GM23338 (cell line): ENCODE measurements at regions not wholly inside any gene's neighbourhood (a gene's known extent, or its start where the extent isn't known, plus 50 kb on each side); places are given as distances from the start of the nearest gene placed in this dataset.

Source experiments
- EZH2phosphoT487 ChIP-seq: fragments of 200-600 bp; sonication (generic); IDR thresholded peaks from one replicate; pipeline ENCODE4 v1.8.1; 2018; ENCODE audit warnings: antibody characterized with exemption; ENCODE audit not compliant: unreplicated experiment
- TF ChIP-seq, protein P1 (sequence below), 2 experiments: fragments of 200-600 bp in 1 of 2; sonication (generic) in 1 of 2; conservative IDR thresholded peaks; 2 replicates each; pipeline versions ENCODE4 v1.5.1 to v1.6.1; 2016 to 2017; ENCODE audit warnings: antibody characterized with exemption in 2 of 2, low read depth in 2 of 2, mild to moderate bottlenecking in 2 of 2, moderate library complexity in 1 of 2
- TF ChIP-seq, protein P2 (sequence below): fragments of 250-450 bp; sonication (Bioruptor Pico); IDR thresholded peaks from 2 replicates; pipeline ENCODE4 v1.5.0; 2020; ENCODE audit warnings: mild to moderate bottlenecking, moderate library complexity

DNA sequence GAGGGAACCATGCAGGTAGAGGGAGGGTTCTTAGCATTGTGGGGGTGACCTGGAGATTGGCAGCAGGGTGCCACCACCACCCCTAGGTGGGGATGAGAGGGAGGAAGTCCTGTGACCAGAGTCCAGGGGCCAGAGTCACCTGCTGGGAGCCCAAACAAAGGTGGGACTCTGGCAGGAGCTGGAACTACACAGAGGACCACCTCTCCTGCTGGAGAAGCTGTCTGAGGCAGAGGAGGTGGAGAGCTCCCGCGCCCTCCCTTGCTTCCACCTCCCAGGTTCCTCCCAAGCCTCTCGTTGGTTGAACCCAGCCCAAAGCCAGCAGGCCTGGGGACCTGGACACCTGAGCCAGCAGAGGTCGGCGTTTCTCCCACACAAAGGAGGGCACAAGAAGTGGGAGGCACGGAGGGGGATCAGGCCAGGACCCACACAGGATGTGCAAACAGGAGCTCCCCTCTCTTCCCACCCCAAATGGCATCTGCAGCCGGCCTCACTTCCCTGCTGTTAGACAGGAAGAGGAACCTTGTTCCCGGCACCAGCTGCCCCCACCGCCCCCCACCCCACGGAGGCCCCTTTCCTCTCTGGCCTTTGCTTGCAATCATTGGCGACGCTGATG is 154.6 kb downstream of the SEC14L1 start:
- TF ChIP-seq, protein P1, sequence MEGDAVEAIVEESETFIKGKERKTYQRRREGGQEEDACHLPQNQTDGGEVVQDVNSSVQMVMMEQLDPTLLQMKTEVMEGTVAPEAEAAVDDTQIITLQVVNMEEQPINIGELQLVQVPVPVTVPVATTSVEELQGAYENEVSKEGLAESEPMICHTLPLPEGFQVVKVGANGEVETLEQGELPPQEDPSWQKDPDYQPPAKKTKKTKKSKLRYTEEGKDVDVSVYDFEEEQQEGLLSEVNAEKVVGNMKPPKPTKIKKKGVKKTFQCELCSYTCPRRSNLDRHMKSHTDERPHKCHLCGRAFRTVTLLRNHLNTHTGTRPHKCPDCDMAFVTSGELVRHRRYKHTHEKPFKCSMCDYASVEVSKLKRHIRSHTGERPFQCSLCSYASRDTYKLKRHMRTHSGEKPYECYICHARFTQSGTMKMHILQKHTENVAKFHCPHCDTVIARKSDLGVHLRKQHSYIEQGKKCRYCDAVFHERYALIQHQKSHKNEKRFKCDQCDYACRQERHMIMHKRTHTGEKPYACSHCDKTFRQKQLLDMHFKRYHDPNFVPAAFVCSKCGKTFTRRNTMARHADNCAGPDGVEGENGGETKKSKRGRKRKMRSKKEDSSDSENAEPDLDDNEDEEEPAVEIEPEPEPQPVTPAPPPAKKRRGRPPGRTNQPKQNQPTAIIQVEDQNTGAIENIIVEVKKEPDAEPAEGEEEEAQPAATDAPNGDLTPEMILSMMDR (conservative IDR thresholded peaks at IDR 0.05; ENCODE audit: low read depth in 2 of 2) = no peak
- no peak for TF ChIP-seq EZH2phosphoT487
- TF ChIP-seq, protein P2, sequence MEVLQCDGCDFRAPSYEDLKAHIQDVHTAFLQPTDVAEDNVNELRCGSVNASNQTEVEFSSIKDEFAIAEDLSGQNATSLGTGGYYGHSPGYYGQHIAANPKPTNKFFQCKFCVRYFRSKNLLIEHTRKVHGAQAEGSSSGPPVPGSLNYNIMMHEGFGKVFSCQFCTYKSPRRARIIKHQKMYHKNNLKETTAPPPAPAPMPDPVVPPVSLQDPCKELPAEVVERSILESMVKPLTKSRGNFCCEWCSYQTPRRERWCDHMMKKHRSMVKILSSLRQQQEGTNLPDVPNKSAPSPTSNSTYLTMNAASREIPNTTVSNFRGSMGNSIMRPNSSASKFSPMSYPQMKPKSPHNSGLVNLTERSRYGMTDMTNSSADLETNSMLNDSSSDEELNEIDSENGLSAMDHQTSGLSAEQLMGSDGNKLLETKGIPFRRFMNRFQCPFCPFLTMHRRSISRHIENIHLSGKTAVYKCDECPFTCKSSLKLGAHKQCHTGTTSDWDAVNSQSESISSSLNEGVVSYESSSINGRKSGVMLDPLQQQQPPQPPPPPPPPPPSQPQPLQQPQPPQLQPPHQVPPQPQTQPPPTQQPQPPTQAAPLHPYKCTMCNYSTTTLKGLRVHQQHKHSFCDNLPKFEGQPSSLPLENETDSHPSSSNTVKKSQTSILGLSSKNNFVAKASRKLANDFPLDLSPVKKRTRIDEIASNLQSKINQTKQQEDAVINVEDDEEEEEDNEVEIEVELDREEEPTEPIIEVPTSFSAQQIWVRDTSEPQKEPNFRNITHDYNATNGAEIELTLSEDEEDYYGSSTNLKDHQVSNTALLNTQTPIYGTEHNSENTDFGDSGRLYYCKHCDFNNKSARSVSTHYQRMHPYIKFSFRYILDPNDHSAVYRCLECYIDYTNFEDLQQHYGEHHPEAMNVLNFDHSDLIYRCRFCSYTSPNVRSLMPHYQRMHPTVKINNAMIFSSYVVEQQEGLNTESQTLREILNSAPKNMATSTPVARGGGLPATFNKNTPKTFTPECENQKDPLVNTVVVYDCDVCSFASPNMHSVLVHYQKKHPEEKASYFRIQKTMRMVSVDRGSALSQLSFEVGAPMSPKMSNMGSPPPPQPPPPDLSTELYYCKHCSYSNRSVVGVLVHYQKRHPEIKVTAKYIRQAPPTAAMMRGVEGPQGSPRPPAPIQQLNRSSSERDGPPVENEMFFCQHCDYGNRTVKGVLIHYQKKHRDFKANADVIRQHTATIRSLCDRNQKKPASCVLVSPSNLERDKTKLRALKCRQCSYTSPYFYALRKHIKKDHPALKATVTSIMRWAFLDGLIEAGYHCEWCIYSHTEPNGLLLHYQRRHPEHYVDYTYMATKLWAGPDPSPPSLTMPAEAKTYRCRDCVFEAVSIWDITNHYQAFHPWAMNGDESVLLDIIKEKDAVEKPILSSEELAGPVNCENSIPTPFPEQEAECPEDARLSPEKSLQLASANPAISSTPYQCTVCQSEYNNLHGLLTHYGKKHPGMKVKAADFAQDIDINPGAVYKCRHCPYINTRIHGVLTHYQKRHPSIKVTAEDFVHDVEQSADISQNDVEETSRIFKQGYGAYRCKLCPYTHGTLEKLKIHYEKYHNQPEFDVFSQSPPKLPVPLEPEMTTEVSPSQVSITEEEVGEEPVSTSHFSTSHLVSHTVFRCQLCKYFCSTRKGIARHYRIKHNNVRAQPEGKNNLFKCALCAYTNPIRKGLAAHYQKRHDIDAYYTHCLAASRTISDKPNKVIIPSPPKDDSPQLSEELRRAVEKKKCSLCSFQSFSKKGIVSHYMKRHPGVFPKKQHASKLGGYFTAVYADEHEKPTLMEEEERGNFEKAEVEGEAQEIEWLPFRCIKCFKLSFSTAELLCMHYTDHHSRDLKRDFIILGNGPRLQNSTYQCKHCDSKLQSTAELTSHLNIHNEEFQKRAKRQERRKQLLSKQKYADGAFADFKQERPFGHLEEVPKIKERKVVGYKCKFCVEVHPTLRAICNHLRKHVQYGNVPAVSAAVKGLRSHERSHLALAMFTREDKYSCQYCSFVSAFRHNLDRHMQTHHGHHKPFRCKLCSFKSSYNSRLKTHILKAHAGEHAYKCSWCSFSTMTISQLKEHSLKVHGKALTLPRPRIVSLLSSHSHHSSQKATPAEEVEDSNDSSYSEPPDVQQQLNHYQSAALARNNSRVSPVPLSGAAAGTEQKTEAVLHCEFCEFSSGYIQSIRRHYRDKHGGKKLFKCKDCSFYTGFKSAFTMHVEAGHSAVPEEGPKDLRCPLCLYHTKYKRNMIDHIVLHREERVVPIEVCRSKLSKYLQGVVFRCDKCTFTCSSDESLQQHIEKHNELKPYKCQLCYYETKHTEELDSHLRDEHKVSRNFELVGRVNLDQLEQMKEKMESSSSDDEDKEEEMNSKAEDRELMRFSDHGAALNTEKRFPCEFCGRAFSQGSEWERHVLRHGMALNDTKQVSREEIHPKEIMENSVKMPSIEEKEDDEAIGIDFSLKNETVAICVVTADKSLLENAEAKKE (CRISPR knock-in tag) = no peak
